GM18861 (cell line): ENCODE measurements at regions not wholly inside any gene's neighbourhood (a gene's known extent, or its start where the extent isn't known, plus 50 kb on each side); places are given as distances from the start of the nearest gene placed in this dataset.
A peak's percentile ranks its signal among the peaks of the same experiment; 100 is the strongest.

Experiments used
- ATAC-seq: cut with Tn5 transposase; IDR thresholded peaks from one replicate; pipeline ENCODE4 v1.9.1; 2021; ENCODE audit not compliant: unreplicated experiment

DNA sequence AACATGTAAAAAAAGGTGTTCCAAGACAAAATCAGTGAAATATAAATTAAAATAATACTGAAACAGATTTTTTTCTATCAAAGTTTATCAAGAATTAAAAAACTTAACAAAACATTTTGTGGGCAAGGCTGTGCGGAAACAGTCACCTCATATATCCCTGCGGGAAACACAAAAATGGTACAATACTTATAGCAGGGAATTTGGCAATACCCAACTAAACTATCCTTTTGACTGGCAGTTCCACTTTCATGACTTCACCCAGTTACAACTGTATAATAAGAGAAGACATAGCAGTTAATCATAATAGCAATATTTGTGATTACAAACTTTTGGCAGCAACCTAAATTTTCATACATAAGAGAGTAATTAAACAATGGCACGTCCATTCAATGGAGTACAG, 121.5 kb upstream of the EGLN3 start:
- no peak for ATAC-seq

DNA sequence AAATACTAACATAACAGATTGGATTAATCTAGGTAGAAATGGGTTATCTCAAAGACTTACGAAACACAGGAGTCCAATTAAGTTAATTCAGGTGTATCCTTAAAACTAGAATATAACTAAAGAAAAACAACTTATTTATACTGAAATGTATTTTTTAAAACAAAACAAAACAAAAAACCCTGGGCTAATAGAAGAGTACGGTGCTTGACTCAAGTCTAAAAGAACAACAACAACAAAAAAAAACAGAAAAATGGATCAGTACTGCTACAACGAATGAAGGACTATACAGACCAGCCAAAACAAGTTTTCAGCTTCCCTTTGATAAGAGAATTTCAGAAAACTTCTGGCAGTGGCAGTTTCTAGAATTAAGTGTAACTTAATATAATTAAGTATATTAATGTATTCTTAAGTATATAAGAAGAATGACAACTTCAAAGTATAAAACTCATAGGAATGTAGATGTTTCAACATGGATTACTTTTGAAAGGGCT, 120.1 kb upstream of the EGLN3 start:
- no peak for ATAC-seq

- no peak for ATAC-seq
Observed at GRCh38 chr14:34069854-34070582, 119.1 kb upstream of the EGLN3 start.

GRCh38 chr14:34067587-34067986, 116.7 kb upstream of the EGLN3 start:
- ATAC-seq: no peak

DNA sequence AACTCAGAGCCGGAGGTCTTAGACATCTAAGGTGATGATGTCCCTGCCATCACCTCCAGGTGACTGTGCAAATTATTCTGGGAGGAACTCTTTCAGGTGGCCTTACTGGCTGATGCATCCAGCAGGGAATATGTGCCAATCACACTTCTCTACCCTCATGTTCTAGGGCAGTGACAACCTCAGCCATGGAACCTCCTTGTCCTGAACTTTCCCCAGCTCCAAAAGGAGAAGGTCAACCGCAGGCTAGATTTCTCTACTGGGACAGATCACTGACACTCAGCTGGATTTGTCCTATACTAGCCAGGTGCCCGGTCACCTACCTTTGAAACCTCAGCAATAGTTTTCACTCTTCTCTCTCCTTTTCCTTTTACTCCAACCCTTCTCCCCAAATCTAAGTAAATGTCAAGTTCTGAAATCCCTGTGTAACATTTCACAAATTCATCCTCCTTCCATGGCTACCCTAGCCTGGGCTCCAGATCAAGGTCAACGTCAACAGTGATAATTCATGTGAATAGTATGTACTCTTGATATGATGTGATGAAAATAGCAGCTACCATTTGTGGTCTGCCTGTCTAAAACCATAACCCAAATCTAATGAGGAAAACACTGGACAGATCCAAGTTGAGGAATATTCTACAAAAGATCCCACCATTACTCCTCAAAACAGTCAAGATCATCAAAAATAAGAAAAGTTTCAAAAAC, 115.0 kb upstream of the EGLN3 start:
- no peak for ATAC-seq

DNA sequence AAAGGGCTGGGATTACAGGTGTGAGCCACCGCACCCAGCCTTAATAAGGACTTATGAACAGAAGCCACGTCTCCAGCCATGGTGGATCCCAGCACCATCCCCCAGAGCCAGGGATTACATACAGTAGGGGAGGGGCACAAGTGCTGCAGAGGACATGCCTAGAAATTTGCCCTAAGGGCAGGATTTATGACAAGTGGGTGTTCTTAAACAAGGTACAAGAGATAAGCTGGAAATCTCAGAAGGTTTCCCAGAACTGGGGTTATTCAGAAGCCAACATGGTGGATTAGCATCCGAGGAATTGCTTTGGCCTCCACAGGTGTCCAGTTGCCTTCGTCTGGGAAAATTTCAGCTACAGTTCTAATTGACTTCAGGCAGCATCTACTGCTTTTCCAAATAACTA, 114.4 kb upstream of the EGLN3 start:
- ATAC-seq: no peak

GRCh38 chr14:34064349-34064748, 113.5 kb upstream of the EGLN3 start:
- no peak for ATAC-seq

GRCh38 chr14:34063470-34064164, 112.7 kb upstream of the EGLN3 start:
- no peak for ATAC-seq

DNA sequence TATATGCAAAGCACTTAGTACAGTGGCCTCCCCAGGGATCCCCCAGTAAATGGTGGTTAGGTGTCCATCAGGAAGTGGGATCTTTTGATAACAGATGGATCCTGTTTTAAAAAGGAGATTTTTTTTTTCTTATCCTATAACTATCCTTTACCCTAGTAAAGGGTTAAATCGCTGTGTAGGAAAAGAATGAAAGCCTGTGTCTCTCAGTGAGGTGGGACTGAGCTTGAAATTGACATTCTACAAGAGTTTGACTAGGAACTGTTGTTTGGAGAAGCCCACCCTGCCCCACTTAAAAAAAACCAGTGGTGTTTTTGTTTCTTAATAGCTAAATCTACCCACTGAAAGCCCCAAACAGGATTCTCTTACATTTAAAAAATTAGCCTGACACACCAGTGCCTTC, 112.2 kb upstream of the EGLN3 start:
- ATAC-seq: no peak

DNA sequence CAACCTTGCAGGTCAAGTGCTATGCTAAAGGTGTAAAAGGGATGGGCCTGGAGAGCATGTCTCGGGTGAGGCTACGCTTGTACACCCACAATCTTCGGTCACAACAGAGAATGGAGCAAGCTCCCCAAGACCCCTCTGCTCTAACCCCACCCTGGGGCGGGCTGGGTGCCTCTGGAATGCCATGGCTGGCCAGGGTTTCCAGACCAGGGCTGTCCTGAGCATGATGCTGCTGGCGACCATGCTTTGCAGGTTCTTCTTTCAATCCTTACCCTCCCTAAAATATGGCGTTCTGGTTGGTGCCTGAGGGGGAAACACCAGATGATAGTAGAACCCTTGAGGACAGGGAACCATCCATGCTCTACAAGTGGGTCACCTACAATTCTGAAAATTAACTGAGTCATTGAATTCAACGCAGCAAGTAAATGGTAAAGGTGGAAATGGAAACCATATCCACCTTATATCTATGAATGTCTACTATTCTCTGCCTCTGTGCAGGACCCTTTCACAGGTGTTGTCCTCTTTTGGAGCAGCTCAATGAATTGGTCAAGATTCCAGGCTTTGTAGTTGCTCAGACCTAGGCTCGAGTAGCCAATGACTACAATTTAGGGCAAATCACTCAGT, 111.6 kb upstream of the EGLN3 start:
- no peak for ATAC-seq

- no peak for ATAC-seq
Observed at GRCh38 chr14:34060651-34060999, 109.8 kb upstream of the EGLN3 start.

GRCh38 chr14:34059925-34060650, 109.2 kb upstream of the EGLN3 start:
- peak; percentile 70 for ATAC-seq

GRCh38 chr14:34059037-34059924, 108.4 kb upstream of the EGLN3 start:
- no peak for ATAC-seq

GRCh38 chr14:34058510-34058909, 107.6 kb upstream of the EGLN3 start:
- no peak for ATAC-seq

DNA sequence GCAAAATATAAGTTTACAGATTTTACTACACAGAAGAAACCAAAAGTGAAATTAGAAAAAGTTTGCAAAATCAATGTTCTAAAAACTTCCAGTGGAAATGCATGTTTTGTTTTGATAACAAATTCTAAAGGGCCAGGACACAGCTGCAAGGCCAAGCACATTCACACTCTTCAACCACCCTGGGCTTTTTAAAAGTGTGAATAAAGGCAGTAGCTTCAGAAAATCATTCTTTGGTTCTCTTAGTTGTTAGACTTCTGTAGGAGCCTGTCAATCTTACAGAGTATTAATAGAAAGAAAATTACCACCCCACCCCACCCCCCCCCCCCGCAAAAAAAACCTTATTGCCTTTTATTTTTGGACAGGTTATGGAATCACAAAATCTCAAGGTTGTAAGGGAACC, 105.2 kb upstream of the EGLN3 start:
- no peak for ATAC-seq

- no peak for ATAC-seq
Observed at GRCh38 chr14:34055157-34055950, 104.5 kb upstream of the EGLN3 start.

GRCh38 chr14:34053666-34054065, 102.8 kb upstream of the EGLN3 start:
- ATAC-seq: no peak

DNA sequence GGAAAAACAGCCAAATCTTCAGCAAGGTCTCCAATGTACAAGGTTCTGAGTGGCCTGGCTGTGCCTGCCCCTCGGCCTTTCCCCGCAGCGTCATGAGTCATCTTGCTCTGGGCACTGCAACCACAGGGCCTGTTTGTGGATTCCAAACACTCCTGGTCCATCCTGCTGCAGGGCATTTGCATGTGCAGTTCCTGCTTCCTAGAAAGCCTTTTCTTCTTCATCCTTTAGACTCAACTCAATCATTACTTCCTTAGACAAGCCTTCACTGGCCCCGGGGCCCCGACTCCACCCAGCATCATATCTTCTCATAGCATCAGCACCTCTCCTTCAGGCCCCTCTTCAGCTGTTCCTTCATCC, 101.8 kb upstream of the EGLN3 start:
- ATAC-seq: no peak

- peak; percentile 76 for ATAC-seq
Observed at GRCh38 chr14:34051966-34052657, 101.2 kb upstream of the EGLN3 start.
